ENCODE measurements at regions not wholly inside any gene's neighbourhood (a gene's known extent, or its start where the extent isn't known, plus 50 kb on each side); places are given as distances from the start of the nearest gene placed in this dataset.
"Not testable (repeated sequence)": the region's sequence is repeated elsewhere in the genome, so short reads cannot be mapped to it uniquely, and the experiment has no call there.

- peak in 1 of 2 donors; percentile 20 for DNase-seq (ENCODE audit: low read depth in 2 of 2)
These were observed 332.9 kb downstream of the PCNX1 start for GRCh38 chr14:71240171-71240570.

GRCh38 chr14:71240866-71241520, 333.7 kb downstream of the PCNX1 start:
- DNase-seq (ENCODE audit: low read depth in 2 of 2), result peak in 1 of 2 donors; percentile 57

DNA sequence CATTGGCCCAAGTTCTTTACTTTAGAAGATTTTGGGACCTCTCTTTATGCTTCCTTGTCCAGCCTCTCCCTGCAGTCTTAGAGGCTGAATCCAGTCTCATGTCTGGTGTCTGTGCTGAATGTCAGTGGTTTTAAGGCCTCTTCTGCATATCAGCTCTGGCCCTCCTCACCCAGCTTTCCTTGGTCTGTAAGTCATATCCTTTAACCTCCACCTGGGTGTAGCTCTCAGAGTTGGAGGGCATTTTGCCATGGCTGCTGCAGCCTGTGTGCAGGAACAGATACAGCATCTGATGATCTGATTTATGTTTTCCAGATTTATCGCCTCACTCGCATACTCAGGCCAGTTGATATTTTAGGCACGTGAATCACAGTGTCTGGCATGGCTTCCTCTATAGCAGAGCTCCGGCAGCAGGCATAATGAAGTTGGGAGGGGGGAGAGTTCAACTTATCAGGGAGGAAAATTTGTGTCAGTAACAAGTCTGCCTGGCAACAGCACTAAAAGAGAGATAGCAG, 335.0 kb downstream of the PCNX1 start:
- peak; percentile 48 to 92 for DNase-seq (ENCODE audit: low read depth in 2 of 2)

DNA sequence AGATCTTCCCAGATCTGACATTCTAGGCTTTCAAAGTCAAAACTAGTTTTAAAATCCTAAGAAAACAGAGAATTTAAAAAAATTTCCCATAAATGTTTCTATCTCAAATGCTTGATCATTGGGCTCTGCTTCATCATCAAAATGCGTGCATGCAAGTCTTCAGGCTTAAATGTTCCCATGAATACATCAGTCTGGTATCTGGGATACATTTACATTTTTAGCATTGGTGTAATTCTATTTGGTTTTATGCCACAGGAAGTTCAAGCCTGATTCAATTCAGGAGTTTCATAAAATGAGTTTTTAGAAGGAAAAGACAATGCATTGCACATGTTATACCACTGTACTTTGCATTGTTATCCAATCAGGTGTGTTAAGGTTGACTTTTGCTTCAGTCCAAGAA, 336.4 kb downstream of the PCNX1 start:
- DNase-seq (ENCODE audit: low read depth in 2 of 2), result no peak

DNA sequence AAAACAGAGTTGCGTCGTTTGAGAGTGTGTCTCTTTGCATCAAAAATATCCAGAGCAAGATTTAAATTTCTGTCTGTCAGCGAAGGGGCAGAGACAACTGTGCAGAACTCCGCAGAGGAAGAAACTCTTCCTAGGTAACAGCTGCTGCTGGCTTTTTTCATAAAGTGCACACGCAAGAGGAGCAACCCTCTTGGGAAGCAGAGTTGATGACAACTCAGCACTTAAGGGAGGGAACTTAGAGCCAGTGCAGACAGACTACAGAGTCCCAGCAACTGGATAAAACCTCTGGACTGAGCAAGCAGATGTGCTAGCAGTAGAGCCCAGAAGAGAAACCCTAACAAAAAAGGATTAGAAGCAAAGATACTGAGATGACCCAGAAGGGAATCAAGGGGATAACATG, 337.1 kb downstream of the PCNX1 start:
- no peak for DNase-seq (ENCODE audit: low read depth in 2 of 2)

GRCh38 chr14:71245659-71246361, 338.6 kb downstream of the PCNX1 start:
- no peak for DNase-seq (ENCODE audit: low read depth in 2 of 2)

GRCh38 chr14:71246539-71246938, 339.3 kb downstream of the PCNX1 start:
- DNase-seq (ENCODE audit: low read depth in 2 of 2), result peak in 1 of 2 donors; percentile 23

- DNase-seq (ENCODE audit: low read depth in 2 of 2), result no peak
These were observed 339.8 kb downstream of the PCNX1 start for GRCh38 chr14:71247106-71247505.

DNA sequence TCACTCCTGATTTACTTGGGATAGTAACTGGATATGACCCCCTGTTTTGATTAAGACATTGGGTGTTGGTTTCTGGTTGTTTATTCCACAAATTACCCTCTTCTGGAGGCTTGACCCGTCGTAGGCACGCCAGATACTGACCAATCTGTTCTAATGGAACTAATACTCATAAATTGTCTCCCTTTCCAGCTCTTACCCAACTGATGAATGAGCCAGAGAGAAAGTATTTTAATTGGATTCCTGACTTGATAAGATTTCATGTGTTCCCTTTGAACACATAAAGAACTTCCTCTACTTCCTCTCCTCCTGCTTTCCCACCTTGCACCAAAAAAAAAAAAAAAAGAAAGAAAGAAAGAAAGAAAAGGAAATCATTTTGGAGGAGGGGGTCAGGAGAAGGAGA, 340.9 kb downstream of the PCNX1 start:
- no peak for DNase-seq (ENCODE audit: low read depth in 2 of 2)

- DNase-seq (ENCODE audit: low read depth in 2 of 2), result no peak
These were observed 343.1 kb downstream of the PCNX1 start for GRCh38 chr14:71250347-71250746.

GRCh38 chr14:71250791-71251190, 343.5 kb downstream of the PCNX1 start:
- DNase-seq (ENCODE audit: low read depth in 2 of 2), result no peak

GRCh38 chr14:71254091-71254719, 346.9 kb downstream of the PCNX1 start:
- DNase-seq (ENCODE audit: low read depth in 2 of 2), result not testable (repeated sequence)

DNA sequence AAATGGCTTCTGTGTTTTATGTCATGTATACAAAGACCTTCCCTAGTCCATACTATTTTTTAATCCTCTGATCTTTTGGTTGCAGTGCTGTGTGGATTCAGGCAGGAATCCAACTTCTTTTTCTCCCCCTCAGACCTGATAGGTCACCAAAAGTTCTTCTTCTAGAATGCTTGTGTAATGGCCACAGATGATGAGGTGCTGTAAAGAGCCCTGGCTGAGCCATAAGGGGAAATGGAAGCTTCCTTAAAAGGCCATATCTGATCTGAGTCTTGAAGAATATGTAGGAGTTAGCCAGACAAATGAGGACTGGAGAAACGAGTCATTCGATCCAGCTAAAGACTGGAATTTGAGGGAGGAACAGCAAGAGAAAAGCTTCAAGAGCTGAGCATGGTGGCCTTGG, 353.9 kb downstream of the PCNX1 start:
- DNase-seq (ENCODE audit: low read depth in 2 of 2), result peak in 1 of 2 donors; percentile 16

DNA sequence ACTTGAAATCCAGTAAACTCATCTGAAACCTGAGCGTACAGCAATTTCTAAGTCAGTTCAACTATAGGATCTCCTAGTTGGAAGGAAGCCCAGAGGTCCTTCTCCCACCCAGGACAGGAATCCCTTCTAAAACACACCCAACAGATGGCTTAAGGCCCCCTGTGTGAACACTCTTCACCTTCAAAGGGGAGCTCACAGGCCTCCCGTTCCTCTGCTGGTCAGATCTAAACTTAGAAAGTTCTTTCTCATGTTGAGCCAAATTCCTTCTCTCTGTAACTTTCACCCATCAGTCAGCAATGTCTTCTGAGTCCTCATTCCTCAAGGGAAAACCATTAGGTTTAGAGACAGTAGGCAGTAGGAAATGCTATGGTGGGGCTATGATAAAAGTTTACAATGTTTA, 355.2 kb downstream of the PCNX1 start:
- DNase-seq (ENCODE audit: low read depth in 2 of 2), result no peak

DNA sequence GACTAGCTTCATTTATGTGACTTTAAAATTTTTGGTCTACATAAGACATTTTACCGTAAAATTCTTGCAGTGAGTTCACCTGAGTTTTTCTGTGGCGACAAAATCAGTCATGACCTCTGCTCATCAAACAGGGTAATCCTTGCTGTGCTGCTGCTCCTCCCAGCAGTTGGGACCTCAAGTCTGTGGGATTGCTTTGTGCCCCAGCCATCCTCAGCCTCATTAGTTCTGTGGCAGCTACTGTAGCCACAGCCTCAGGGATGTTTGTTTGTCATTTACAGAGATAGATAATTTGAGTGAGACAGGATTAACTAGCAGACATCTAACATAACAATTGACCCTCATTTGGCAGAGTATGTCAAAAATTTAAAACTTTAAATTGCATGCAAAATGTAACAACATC, 357.0 kb downstream of the PCNX1 start:
- DNase-seq (ENCODE audit: low read depth in 2 of 2), result no peak

DNA sequence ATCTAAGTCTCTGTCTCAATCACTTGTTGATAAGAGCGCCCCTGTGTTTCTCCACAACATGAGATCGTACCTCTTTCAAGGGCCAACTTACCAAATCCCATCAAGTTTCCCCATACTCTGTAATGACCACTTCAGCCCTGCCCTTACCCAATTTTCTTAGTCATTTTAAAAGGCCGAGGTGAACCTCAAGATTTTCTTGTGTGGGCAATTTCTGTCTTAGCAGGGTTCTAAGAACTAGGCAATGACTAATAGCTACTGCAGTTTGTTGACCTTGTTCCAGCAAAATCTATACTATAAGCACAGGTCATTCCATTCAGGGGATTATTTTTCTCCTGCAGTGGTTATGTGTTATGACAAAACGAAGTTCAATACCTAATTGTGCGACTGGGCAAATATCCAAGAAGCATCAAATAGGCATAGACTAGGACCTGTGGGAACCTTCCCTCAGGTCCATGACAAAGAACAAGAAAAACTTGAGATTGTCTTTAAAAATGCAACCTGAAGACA, 359.8 kb downstream of the PCNX1 start:
- no peak for DNase-seq (ENCODE audit: low read depth in 2 of 2)

DNA sequence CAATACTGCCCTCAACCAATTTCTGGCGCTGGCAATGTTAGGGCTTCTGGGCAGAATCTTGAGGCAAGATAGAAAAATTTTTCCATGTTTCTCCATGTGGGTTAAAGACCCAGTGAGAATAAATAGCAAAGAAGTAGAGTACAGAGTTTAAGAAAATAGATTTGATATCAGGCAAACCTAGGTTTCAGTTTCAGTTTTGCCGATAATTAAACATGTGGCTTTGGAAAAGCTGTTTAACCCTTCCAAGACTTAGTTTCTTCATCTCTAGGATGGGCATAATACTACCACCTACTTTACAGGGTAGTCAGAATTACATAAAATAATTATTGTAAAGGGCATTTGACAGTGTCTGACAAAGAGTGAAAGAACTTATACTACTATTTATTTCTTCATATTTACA, 360.4 kb downstream of the PCNX1 start:
- peak; percentile 14 to 29 for DNase-seq (ENCODE audit: low read depth in 2 of 2)

DNA sequence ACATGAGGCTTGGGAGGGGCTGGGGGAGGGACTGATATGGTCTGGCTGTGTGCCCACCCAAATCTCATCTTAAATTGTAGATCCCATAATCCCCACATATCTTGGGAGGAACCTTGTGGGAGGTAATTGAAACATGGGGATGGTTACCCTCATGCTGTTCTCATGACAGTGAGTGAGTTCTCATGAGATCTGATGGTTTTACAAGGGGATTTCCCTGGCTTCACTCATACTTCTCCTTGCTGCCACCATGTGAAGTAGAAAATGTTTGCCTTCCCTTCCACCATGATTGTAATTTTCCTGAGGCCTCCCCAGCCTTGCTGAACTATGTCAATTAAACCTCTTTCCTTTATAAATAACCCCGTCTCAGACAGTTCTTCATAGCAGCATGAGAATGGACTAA, 362.9 kb downstream of the PCNX1 start:
- no peak for DNase-seq (ENCODE audit: low read depth in 2 of 2)

DNA sequence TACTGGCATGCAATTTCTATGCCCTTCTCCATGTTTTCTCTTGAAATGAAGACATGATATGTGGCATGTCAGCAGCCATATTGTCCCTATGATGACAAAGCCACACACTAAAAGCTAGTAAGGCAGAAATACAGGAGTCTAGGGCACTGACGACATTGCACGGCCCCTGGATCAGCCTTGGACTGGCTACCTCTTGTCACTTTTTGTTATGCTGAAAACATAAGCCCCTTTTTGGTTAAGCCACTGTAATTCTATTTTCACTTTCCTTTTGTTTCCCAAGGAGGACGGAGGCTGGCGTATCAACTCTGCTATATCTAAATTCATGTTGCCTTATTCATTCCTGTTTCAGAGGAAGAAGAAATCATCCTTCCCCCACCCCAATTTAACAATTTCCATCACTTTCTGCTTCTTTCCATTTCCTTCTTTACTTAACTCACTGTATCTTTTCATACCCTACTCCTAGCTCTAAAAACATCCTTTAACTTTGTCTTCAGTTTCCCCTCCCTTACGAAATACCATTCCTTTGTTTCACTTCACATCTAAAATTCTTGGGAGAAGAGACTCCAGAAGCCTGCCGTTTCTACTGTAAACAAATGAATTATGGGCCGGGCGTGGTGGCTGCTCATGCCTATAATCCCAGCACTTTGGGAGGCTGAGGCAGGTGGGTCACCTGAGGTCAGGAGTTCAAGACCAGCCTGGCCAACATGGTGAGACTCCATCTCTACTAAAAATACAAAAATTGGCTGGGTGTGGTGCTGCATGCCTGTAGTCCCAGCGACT, 364.1 kb downstream of the PCNX1 start:
- DNase-seq (ENCODE audit: low read depth in 2 of 2), result no peak

- DNase-seq (ENCODE audit: low read depth in 2 of 2), result no peak
These were observed 366.1 kb downstream of the PCNX1 start for GRCh38 chr14:71273366-71273765.

DNA sequence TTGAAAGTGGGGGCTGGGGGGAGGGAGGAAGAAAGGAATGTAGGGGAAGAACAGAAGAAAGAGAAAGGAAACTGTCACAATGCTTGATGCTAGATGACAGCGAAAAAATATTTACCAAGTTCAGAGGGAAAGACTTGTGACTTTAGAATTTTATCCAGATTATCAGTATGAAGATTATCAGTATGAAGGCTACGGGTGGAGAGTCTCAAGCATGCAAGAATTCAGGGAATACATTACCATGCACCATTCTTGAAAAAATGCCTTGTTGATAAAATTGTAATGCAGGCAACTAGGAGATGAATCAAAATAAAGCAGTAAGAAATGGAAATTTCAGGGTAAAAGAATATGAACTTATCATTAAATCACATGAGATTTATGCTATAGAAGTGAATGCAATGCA, 376.8 kb downstream of the PCNX1 start:
- DNase-seq (ENCODE audit: low read depth in 2 of 2), result no peak

- no peak for DNase-seq (ENCODE audit: low read depth in 2 of 2)
These were observed 378.9 kb downstream of the PCNX1 start for GRCh38 chr14:71286126-71286525.
